D341Med (cell line): ENCODE measurements at regions not wholly inside any gene's neighbourhood (a gene's known extent, or its start where the extent isn't known, plus 50 kb on each side); places are given as distances from the start of the nearest gene placed in this dataset.

Experiments
- DNase-seq: peaks from one replicate; pipeline ENCODE4 v3.0.0; 2012; ENCODE audit warnings: low spot score

- DNase-seq = no peak
These were observed 115.7 kb upstream of the IGF1 start for GRCh38 chr12:102596031-102596430.

- DNase-seq = no peak
These were observed 115.0 kb upstream of the IGF1 start for GRCh38 chr12:102595315-102595714.

- DNase-seq = no peak
These were observed 112.8 kb upstream of the IGF1 start for GRCh38 chr12:102593134-102593533.

- DNase-seq = no peak
These were observed 111.8 kb upstream of the IGF1 start for GRCh38 chr12:102592134-102592533.

GRCh38 chr12:102573237-102573636 is 92.9 kb upstream of the IGF1 start:
- DNase-seq = no peak

GRCh38 chr12:102571889-102572288 is 91.5 kb upstream of the IGF1 start:
- no peak for DNase-seq

- no peak for DNase-seq
These were observed 89.9 kb upstream of the IGF1 start for GRCh38 chr12:102570256-102570655.

GRCh38 chr12:102569803-102570202 is 89.4 kb upstream of the IGF1 start:
- DNase-seq = no peak

- no peak for DNase-seq
These were observed 87.9 kb upstream of the IGF1 start for GRCh38 chr12:102568276-102568675.

- DNase-seq = no peak
These were observed 86.9 kb upstream of the IGF1 start for GRCh38 chr12:102567031-102567985.

- DNase-seq = no peak
These were observed 85.2 kb upstream of the IGF1 start for GRCh38 chr12:102565555-102565954.

GRCh38 chr12:102564026-102564425 is 83.7 kb upstream of the IGF1 start:
- DNase-seq = no peak

GRCh38 chr12:102562836-102563425 is 82.6 kb upstream of the IGF1 start:
- no peak for DNase-seq

GRCh38 chr12:102551186-102551585 is 70.8 kb upstream of the IGF1 start:
- no peak for DNase-seq

- no peak for DNase-seq
These were observed 69.3 kb upstream of the IGF1 start for GRCh38 chr12:102549691-102550090.

- no peak for DNase-seq
These were observed 68.2 kb upstream of the IGF1 start for GRCh38 chr12:102548543-102548942.

- peak; percentile 35 for DNase-seq
These were observed 63.4 kb upstream of the IGF1 start for GRCh38 chr12:102543494-102544485.

- no peak for DNase-seq
These were observed 62.6 kb upstream of the IGF1 start for GRCh38 chr12:102542816-102543440.

- no peak for DNase-seq
These were observed 60.5 kb upstream of the IGF1 start for GRCh38 chr12:102540815-102541385.

- DNase-seq = no peak
These were observed 59.5 kb upstream of the IGF1 start for GRCh38 chr12:102539651-102540553.
